Caki2 (cell line): ENCODE measurements at regions not wholly inside any gene's neighbourhood (a gene's known extent, or its start where the extent isn't known, plus 50 kb on each side); places are given as distances from the start of the nearest gene placed in this dataset.

Source experiments
- DNase-seq: peaks from one replicate; pipeline ENCODE4 v3.0.0-alpha.2; 2015; ENCODE audit warnings: low read depth
- in situ Hi-C: cut with HindIII; loops from 2 replicates; pipeline ENCODE4 v1.10.0; 2016; ENCODE audit warnings: low sequenced_read_pairs, low pct_unique_long_range_greater_than_20kb, mixed read lengths

GRCh38 chr17:72022328-72023275 is 98.2 kb upstream of the SOX9 start:
- in situ Hi-C loops: no loop called here

GRCh38 chr17:72024457-72024856 is 96.4 kb upstream of the SOX9 start:
- DNase-seq: no peak
- in situ Hi-C loops: no loop called here

More at GRCh38 chr17:72022328-72023275, 98.2 kb upstream of the SOX9 start:
- DNase-seq: no peak

- no peak for DNase-seq
- in situ Hi-C loops: no loop called here
Observed at GRCh38 chr17:72025113-72025512, 95.7 kb upstream of the SOX9 start.

GRCh38 chr17:72030067-72030899 is 90.5 kb upstream of the SOX9 start:
- in situ Hi-C loops: no loop called here
- DNase-seq: peak; percentile 78

- in situ Hi-C loops: no loop called here
- DNase-seq: no peak
Observed at GRCh38 chr17:72031219-72031884, 89.5 kb upstream of the SOX9 start.

- DNase-seq: no peak
- in situ Hi-C loops: no loop called here
Observed at GRCh38 chr17:72033334-72033733, 87.5 kb upstream of the SOX9 start.

GRCh38 chr17:72034000-72034399 is 86.8 kb upstream of the SOX9 start:
- no peak for DNase-seq
- in situ Hi-C loops: no loop called here

- in situ Hi-C loops: no loop called here
- DNase-seq: no peak
Observed at GRCh38 chr17:72038427-72038826, 82.4 kb upstream of the SOX9 start.

GRCh38 chr17:72039490-72039889 is 81.3 kb upstream of the SOX9 start:
- no peak for DNase-seq
- in situ Hi-C loops: no loop called here

GRCh38 chr17:72046178-72046577 is 74.6 kb upstream of the SOX9 start:
- in situ Hi-C loops: no loop called here
- no peak for DNase-seq

- in situ Hi-C loops: no loop called here
Observed at GRCh38 chr17:72046643-72047612, 73.9 kb upstream of the SOX9 start.

GRCh38 chr17:72049914-72050313 is 70.9 kb upstream of the SOX9 start:
- in situ Hi-C loops: no loop called here
- no peak for DNase-seq

More at GRCh38 chr17:72046643-72047612, 73.9 kb upstream of the SOX9 start:
- no peak for DNase-seq

GRCh38 chr17:72053036-72053435 is 67.8 kb upstream of the SOX9 start:
- in situ Hi-C loops: no loop called here

GRCh38 chr17:72053449-72053848 is 67.4 kb upstream of the SOX9 start:
- in situ Hi-C loops: no loop called here
- DNase-seq: no peak

More at GRCh38 chr17:72053036-72053435, 67.8 kb upstream of the SOX9 start:
- DNase-seq: no peak

GRCh38 chr17:72056155-72056554 is 64.7 kb upstream of the SOX9 start:
- no peak for DNase-seq
- in situ Hi-C loops: no loop called here

- DNase-seq: no peak
- in situ Hi-C loops: no loop called here
Observed at GRCh38 chr17:72056727-72057290, 64.0 kb upstream of the SOX9 start.

GRCh38 chr17:72060084-72060483 is 60.7 kb upstream of the SOX9 start:
- no peak for DNase-seq
- in situ Hi-C loops: no loop called here
